HG03066 (cell line): ENCODE measurements at regions not wholly inside any gene's neighbourhood (a gene's known extent, or its start where the extent isn't known, plus 50 kb on each side); places are given as distances from the start of the nearest gene placed in this dataset.
A peak's percentile ranks its signal among the peaks of the same experiment; 100 is the strongest.
"Not testable (repeated sequence)": the region's sequence is repeated elsewhere in the genome, so short reads cannot be mapped to it uniquely, and the experiment has no call there.

ENCODE experiments used
- ATAC-seq: cut with Tn5 transposase; IDR thresholded peaks from one replicate; pipeline ENCODE4 v1.9.1; 2021; ENCODE audit warnings: low read depth; ENCODE audit not compliant: unreplicated experiment

- no peak for ATAC-seq
These were observed 269.1 kb downstream of the RAP2B start for GRCh38 chr3:153431076-153431475.

DNA sequence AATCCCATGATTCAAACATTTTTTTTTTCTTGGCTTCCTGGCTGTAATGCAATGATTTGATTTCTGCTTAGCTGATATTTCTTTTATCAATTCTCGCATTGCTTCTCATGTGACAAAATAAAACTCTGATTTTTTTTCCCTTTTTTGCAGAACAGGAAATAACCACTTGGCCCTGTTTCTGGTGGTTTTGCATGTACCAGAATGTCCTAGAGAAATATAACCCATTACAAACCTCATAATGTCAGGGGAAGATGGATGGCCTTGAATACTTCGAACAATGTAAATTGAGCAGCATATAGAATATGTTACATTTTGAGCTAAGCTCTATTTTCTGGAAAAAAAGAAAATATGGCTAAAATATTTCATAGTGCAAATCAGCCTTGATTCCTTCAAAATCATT is 275.6 kb downstream of the RAP2B start:
- ATAC-seq = no peak

GRCh38 chr3:153438271-153438670 is 276.2 kb downstream of the RAP2B start:
- no peak for ATAC-seq

DNA sequence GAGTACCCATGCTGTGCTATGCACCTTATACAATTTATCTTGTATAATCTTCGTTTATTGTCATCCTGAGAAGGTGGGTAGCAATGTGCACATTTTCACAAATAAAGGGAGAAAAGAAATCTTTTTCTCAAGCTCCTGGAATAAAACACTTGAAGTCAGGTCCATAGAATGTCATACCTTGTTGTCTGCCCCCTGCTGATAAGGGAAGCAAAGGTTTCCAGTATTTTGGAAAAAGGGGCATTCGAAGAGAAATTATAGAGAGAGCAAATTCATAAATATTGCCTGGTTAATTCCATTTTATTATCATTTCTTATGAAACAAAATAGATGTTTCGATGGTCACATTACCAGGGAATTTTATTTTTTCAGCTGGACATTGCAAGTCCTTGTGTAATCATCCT is 277.8 kb downstream of the RAP2B start:
- ATAC-seq = no peak

- no peak for ATAC-seq
These were observed 278.3 kb downstream of the RAP2B start for GRCh38 chr3:153440311-153440710.

GRCh38 chr3:153442386-153442785 is 280.4 kb downstream of the RAP2B start:
- ATAC-seq = no peak

DNA sequence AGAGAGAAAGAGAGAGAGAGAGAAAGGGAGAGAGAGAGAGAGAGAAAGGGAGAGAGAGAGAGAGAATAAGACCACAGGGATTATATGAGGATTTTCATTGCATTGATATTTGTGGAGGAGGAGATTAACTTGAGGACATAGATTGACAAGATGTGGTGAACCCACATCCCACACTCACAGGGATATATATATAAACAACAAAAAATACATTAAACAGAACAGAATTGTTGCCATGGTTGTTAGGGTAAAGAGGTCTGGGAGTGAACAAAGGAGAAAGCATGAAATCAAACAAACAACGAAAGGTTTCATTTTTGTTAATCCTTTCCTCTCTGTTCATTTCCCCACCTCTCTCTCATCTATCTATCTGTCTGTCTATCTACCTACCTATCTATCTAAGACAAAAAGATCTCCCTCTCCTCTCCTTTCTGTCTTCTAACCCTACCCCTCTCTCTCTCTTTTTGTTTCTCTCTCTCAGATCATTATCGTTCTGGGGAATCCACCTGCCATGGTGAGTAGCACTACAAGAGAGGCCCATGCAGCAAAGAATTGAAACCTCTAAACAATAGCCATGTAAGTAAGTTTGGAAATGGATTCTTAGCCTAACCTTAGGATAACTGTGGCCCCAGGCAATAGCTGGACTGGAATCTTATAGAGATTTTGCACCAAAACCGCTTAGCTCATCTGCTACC is 280.9 kb downstream of the RAP2B start:
- ATAC-seq = no peak

GRCh38 chr3:153443961-153444360 is 281.9 kb downstream of the RAP2B start:
- no peak for ATAC-seq

- no peak for ATAC-seq
These were observed 283.8 kb downstream of the RAP2B start for GRCh38 chr3:153445817-153446216.

GRCh38 chr3:153448151-153448829 is 286.3 kb downstream of the RAP2B start:
- ATAC-seq = no peak

GRCh38 chr3:153456833-153457545 is 295.0 kb downstream of the RAP2B start:
- no peak for ATAC-seq

DNA sequence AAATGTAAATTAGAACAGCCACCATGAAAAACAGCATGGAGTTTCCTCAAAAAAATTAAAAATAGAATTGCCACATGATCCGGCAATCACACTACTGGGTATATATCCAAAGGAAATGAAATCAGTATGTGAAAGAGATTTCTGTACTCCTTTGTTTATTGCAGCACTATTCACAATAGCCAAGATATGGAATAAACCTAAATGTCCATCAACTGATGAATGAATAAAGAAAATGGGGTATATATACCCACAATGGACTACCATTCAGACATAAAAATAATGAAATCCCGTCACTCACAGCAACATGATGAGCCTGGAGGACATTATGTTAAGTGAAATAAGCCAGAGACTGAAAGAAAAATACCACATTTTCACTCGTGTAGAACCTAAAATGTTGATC is 296.9 kb downstream of the RAP2B start:
- ATAC-seq = no peak

GRCh38 chr3:153462545-153462944 is 300.5 kb downstream of the RAP2B start:
- ATAC-seq = no peak

DNA sequence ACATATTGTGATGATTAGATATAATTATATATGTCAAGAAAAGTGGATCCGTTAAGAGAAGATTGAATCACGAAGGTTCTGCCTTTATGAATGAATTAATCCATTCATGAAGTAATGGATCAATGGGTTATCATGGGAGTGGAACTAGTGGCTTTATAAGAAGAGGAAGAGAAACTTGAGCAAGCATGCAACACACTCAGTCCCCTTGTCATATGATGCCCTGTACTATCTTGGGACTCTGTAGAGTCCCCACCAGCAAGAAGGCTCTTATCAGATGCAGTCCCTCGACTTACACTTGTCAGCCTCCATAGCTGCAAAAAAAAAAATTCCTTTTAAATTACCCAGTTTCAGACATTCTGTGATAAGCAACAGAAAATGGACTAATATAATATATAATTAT is 301.9 kb downstream of the RAP2B start:
- ATAC-seq = peak; percentile 71

GRCh38 chr3:153469162-153469561 is 307.1 kb downstream of the RAP2B start:
- no peak for ATAC-seq

GRCh38 chr3:153484842-153485241 is 322.8 kb downstream of the RAP2B start:
- no peak for ATAC-seq

GRCh38 chr3:153495422-153495821 is 333.4 kb downstream of the RAP2B start:
- no peak for ATAC-seq

GRCh38 chr3:153502682-153503081 is 340.7 kb downstream of the RAP2B start:
- no peak for ATAC-seq

- no peak for ATAC-seq
These were observed 341.8 kb downstream of the RAP2B start for GRCh38 chr3:153503873-153504272.

- ATAC-seq = not testable (repeated sequence)
These were observed 344.2 kb downstream of the RAP2B start for GRCh38 chr3:153506205-153506604.

- ATAC-seq = not testable (repeated sequence)
These were observed 344.7 kb downstream of the RAP2B start for GRCh38 chr3:153506686-153507085.

DNA sequence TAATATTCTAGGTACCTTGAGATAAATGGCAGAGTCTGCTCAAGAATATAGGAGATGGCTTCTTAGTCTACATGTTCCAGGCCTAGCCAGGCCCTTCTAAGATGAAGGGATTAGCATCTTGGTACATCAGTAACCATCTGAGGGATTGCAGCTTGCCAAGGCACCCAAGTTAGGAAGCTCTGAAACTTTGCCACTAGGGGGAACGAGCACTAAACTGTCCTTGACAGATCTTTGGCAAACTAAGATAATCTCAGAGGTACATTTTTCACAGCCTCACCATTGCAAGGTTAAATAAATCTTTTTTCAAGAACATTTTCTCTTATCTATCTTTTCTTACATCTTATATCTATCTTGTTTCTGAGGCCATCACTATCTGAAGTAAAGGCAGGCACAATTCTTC is 351.2 kb downstream of the RAP2B start:
- ATAC-seq = no peak
